ENCODE measurements at regions not wholly inside any gene's neighbourhood (a gene's known extent, or its start where the extent isn't known, plus 50 kb on each side); places are given as distances from the start of the nearest gene placed in this dataset.

DNA sequence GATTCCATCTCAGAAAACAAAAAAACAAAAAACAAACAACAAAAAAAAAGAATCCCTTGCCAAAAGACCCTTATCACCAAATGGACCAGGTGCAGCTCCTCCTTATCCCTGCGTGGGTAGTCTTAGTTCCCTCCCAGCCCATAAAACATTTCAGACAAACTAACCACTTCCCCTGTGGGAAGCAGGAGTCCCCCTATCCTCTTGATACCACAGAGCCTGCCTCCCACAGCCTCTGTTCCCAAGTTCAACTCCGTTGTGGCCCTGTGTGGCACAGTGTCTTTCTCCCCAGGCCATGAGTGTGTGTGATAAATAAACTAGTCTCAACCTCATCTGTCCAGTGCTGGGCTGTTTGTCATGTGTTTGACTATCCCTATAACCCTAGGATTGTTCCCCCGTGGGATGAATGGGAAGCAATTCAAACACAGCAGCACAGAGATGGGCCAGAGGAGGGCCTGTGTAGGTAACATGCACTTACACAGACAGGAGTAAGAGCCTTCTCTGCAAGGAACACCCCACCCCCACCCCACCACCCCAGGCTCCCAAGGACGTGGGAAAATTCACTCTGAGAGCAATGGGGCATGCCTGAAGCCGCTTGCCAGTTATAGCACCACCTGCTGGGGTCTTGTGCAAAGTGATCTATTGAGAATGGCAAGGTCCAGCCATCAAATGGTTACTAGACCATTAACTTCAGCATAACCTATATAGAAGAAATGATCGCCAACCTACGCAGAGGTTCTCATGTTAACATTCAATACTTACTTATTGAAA is 147.1 kb upstream of the GHITM start:
- DNase-seq (ENCODE audit: low read depth), result no peak
- Histone ChIP-seq H3K36me3 (ENCODE audit: control insufficient read depth, insufficient read depth, low read length) (no peaks in the 10 kb centered on the region), H3K4me3 (ENCODE audit: low read depth, low read length) (no peak overlapping the region), H3K27me3 (ENCODE audit: control insufficient read depth, insufficient read depth, low read length) (no peaks in the 10 kb centered on the region)
- TF ChIP-seq, protein P1, sequence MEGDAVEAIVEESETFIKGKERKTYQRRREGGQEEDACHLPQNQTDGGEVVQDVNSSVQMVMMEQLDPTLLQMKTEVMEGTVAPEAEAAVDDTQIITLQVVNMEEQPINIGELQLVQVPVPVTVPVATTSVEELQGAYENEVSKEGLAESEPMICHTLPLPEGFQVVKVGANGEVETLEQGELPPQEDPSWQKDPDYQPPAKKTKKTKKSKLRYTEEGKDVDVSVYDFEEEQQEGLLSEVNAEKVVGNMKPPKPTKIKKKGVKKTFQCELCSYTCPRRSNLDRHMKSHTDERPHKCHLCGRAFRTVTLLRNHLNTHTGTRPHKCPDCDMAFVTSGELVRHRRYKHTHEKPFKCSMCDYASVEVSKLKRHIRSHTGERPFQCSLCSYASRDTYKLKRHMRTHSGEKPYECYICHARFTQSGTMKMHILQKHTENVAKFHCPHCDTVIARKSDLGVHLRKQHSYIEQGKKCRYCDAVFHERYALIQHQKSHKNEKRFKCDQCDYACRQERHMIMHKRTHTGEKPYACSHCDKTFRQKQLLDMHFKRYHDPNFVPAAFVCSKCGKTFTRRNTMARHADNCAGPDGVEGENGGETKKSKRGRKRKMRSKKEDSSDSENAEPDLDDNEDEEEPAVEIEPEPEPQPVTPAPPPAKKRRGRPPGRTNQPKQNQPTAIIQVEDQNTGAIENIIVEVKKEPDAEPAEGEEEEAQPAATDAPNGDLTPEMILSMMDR (IDR thresholded peaks at IDR 0.05; ENCODE audit: insufficient read depth, low read length, poor library complexity, severe bottlenecking), result peak; percentile 44

DNA sequence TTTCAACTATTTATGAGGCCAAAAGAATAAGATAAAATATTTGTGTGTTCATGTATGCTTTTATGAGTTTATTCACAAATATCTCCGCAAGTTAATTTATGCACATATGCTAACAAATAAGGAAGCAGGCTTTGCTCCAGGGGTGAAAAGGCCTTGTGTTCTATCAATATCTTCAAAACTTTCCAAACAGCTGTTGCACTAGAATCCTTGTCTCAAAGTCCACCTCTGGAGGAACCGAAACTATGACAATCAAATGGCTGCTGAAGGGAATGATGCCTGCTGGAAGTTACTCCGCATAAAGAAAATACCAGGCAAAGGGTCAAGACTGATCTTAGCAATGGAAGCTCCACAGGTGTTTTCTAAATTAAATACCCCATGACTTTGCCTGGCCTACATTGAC is 145.0 kb upstream of the GHITM start:
- no peak overlapping the region for H3K4me3 ChIP-seq (ENCODE audit: low read depth, low read length)
- H3K27me3 ChIP-seq (ENCODE audit: control insufficient read depth, insufficient read depth, low read length), result no peaks in the 10 kb centered on the region
- TF ChIP-seq, protein P1 (IDR thresholded peaks at IDR 0.05; ENCODE audit: insufficient read depth, low read length, poor library complexity, severe bottlenecking), result no peak
- H3K36me3 ChIP-seq (ENCODE audit: control insufficient read depth, insufficient read depth, low read length), result no peaks in the 10 kb centered on the region
- DNase-seq (ENCODE audit: low read depth), result no peak

DNA sequence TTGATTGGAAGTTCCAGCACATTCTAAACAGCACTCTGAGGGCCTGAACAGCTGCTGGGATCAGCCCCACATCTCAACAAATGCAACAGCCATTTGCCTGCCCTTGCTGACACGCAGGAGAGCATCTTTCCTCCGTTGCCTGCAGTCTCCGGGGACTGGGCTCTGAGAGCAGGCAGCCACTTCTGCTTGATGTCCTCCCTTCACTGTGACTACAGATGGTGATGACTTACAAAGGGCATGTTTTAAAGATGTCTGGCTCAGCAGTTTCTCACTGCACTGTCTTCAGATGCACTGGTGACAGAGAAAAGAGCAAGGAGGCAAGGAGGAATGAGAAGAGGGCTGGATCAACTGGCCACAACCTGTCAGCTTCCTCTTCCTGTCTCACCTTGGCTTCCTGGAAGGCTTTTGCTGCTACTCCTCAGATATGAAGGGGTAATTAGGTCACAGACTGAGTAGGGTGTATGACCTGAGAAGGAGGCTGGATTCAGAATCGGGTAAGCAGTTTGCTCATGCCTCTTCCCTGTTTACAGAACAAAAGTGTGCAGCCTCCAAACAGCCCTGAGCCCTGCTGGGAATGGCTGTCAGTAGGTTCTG is 143.5 kb upstream of the GHITM start:
- DNase-seq (ENCODE audit: low read depth), result no peak
- TF ChIP-seq, protein P1 (IDR thresholded peaks at IDR 0.05; ENCODE audit: insufficient read depth, low read length, poor library complexity, severe bottlenecking), result no peak
- H3K36me3 ChIP-seq (ENCODE audit: control insufficient read depth, insufficient read depth, low read length), result no peaks in the 10 kb centered on the region
- no peaks in the 10 kb centered on the region for H3K27me3 ChIP-seq (ENCODE audit: control insufficient read depth, insufficient read depth, low read length)
- H3K4me3 ChIP-seq (ENCODE audit: low read depth, low read length), result no peak overlapping the region

DNA sequence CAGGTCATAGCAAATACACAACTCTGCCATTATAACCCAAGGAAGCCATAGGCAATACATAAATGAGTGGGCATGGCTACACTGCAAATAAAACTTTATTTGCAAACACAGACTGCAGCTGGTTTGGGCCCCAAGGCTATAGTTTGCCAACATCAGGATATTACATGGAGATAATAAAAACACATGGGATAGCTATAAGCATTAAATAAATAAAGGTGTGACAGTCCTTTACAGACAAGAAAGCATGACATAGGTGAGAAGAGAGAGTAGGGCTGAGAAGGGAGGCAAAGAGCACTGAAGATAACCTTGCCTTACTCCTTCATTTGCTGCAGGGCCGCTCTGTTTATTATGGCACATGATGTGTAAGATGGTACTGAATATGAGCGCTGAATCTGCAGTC is 135.1 kb upstream of the GHITM start:
- H3K27me3 ChIP-seq (ENCODE audit: control insufficient read depth, insufficient read depth, low read length), result no peaks in the 10 kb centered on the region
- TF ChIP-seq, protein P1 (IDR thresholded peaks at IDR 0.05; ENCODE audit: insufficient read depth, low read length, poor library complexity, severe bottlenecking), result no peak
- H3K4me3 ChIP-seq (ENCODE audit: low read depth, low read length), result no peak overlapping the region
- no peaks in the 10 kb centered on the region for H3K36me3 ChIP-seq (ENCODE audit: control insufficient read depth, insufficient read depth, low read length)
- DNase-seq (ENCODE audit: low read depth), result no peak

DNA sequence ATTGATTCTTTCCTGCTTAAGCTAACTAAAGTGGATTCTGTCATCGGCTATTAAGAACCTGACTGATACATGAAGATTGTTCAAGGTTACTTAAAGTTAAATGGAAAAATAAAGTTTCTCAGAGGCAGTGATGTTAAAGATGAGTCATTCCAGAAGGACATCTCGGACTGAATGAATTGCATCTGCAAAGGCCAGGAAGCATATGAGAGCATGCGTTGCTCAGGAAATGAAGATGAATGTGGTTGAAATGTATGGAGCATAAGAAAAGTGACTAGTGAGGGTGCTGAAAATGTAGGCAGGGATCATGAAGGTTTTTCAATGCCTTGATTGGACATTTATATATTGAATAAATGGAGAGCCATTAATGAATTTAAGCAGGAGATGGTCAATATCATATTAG is 133.9 kb upstream of the GHITM start:
- TF ChIP-seq, protein P1 (IDR thresholded peaks at IDR 0.05; ENCODE audit: insufficient read depth, low read length, poor library complexity, severe bottlenecking), result no peak
- Histone ChIP-seq H3K36me3 (ENCODE audit: control insufficient read depth, insufficient read depth, low read length) (no peaks in the 10 kb centered on the region), H3K4me3 (ENCODE audit: low read depth, low read length) (no peak overlapping the region), H3K27me3 (ENCODE audit: control insufficient read depth, insufficient read depth, low read length) (no peaks in the 10 kb centered on the region)
- DNase-seq (ENCODE audit: low read depth), result no peak

Data from kidney epithelial cell (primary cell).